Suprapubic skin (tissue), 4 donors: ENCODE measurements at regions not wholly inside any gene's neighbourhood (a gene's known extent, or its start where the extent isn't known, plus 50 kb on each side); places are given as distances from the start of the nearest gene placed in this dataset.
"Not testable (repeated sequence)": the region's sequence is repeated elsewhere in the genome, so short reads cannot be mapped to it uniquely, and the experiment has no call there.

Experiments used
- DNase-seq, 2 donors: peaks; one replicate each; pipeline ENCODE4 v3.0.0-alpha.2; 2019; ENCODE audit warnings: low spot score in 2 of 2
- H3K27ac ChIP-seq: fragments of 200-600 bp; sonication (generic); one replicate; pipeline ENCODE4 v1.5.1; 2019
- H3K27me3 ChIP-seq: fragments of 200-600 bp; sonication (generic); one replicate; pipeline ENCODE4 v1.5.1; 2019
- H3K36me3 ChIP-seq: fragments of 200-600 bp; sonication (generic); one replicate; pipeline ENCODE4 v1.5.1; 2019
- H3K4me1 ChIP-seq: fragments of 200-600 bp; sonication (generic); one replicate; pipeline ENCODE4 v1.5.1; 2019
- H3K4me3 ChIP-seq: fragments of 200-600 bp; sonication (generic); one replicate; pipeline ENCODE4 v1.5.1; 2019; ENCODE audit warnings: mild to moderate bottlenecking
- H3K9me3 ChIP-seq: fragments of 200-600 bp; sonication (generic); one replicate; pipeline ENCODE4 v1.5.1; 2019
- EP300 ChIP-seq: sonication (generic); formaldehyde crosslinking; IDR thresholded peaks from one replicate; pipeline ENCODE4 v1.6.1; 2017; ENCODE audit warnings: antibody characterized with exemption
- POLR2A ChIP-seq, 2 donors: fragments of 450-650 bp; IDR thresholded peaks; one replicate each; pipeline ENCODE4 v1.6.1; 2017; ENCODE audit warnings: antibody characterized with exemption in 2 of 2, mild to moderate bottlenecking in 2 of 2, moderate library complexity in 2 of 2
- POLR2AphosphoS5 ChIP-seq, 3 donors: sonication (generic); formaldehyde crosslinking; IDR thresholded peaks; one replicate each; pipeline ENCODE4 v1.6.1; 2017; ENCODE audit warnings: antibody characterized with exemption in 3 of 3
- WGBS: methylation state at CpG from one replicate; pipeline ENCODE4 v1.1.5; 2018; 5-methylcytosine and 5-hydroxymethylcytosine counted together
- TF ChIP-seq, protein P1 (sequence below), 2 donors: fragments of 200-600 bp in 1 of 2; fragments of 450-650 bp in 1 of 2; sonication (generic) in 1 of 2; IDR thresholded peaks; one replicate each; pipeline ENCODE4 v1.5.1; 2016 to 2019; ENCODE audit warnings: antibody characterized with exemption in 2 of 2, mild to moderate bottlenecking in 1 of 2, moderate library complexity in 1 of 2

DNA sequence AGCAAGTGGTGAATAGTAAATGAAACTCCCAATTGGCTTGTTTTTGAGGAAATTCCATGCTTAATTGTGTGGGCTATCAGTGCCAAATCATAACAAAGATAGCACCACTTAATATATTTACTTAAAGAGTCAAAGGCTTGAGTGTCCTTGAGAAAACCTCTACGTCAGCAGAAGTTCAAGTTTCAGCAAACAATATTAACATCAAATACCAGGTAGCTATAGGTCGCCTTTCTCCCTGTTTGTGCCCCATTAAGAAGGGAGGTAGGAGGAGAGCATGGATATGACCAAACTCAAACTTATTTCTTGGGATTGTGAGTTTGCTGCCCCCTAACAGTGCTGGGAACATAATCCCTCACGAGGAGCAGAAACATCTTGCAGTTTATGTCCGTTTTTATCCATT lies 105.6 kb upstream of the SYN3 start:
- TF ChIP-seq, protein P1, sequence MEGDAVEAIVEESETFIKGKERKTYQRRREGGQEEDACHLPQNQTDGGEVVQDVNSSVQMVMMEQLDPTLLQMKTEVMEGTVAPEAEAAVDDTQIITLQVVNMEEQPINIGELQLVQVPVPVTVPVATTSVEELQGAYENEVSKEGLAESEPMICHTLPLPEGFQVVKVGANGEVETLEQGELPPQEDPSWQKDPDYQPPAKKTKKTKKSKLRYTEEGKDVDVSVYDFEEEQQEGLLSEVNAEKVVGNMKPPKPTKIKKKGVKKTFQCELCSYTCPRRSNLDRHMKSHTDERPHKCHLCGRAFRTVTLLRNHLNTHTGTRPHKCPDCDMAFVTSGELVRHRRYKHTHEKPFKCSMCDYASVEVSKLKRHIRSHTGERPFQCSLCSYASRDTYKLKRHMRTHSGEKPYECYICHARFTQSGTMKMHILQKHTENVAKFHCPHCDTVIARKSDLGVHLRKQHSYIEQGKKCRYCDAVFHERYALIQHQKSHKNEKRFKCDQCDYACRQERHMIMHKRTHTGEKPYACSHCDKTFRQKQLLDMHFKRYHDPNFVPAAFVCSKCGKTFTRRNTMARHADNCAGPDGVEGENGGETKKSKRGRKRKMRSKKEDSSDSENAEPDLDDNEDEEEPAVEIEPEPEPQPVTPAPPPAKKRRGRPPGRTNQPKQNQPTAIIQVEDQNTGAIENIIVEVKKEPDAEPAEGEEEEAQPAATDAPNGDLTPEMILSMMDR (IDR thresholded peaks at IDR 0.05), result no peak
- TF ChIP-seq POLR2A (IDR thresholded peaks at IDR 0.05) (no peak), EP300 (no peak), POLR2AphosphoS5 (IDR thresholded peaks at IDR 0.05) (no peak)
- no peak overlapping the region for H3K27ac ChIP-seq
- H3K4me1 ChIP-seq, result no peaks in the 10 kb centered on the region
- H3K4me3 ChIP-seq, result no peak overlapping the region
- no peaks in the 10 kb centered on the region for H3K27me3 ChIP-seq
- no peaks in the 10 kb centered on the region for H3K36me3 ChIP-seq
- 57% methylated on average over 4 of the region's 4 CpGs for whole genome bisulfite sequencing
- DNase-seq, result no peak
- H3K9me3 ChIP-seq, result no peaks in the 10 kb centered on the region

GRCh38 chr22:33162196-33162595 lies 104.0 kb upstream of the SYN3 start:
- DNase-seq, result no peak
- Histone ChIP-seq H3K27me3 (no peaks in the 10 kb centered on the region), H3K36me3 (no peaks in the 10 kb centered on the region), H3K27ac (no peak overlapping the region), H3K9me3 (no peaks in the 10 kb centered on the region), H3K4me3 (no peak overlapping the region), H3K4me1 (no peaks in the 10 kb centered on the region)
- TF ChIP-seq, protein P1 (IDR thresholded peaks at IDR 0.05), result no peak
- 45% methylated on average over 3 of the region's 3 CpGs for WGBS

DNA sequence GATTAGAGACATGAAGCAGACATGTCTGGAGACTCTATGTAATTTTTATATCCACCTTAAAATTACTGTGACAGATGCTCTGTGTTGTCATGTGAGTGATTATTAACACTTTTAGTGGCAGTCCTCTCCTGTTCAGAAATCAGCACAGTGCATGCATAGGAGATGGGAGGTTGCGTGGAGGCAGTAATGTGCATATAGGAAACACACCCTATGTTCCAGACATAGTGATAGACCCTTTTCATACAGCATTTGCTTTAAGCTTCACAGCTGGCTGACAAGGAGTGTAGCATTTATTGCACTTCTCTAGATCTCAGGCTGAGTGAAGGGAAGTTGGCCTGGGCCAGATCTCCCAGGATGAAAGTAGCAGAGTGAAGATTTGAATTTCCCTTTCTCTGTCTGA lies 102.3 kb upstream of the SYN3 start:
- Histone ChIP-seq H3K27ac (no peak overlapping the region), H3K36me3 (no peaks in the 10 kb centered on the region), H3K4me1 (no peaks in the 10 kb centered on the region), H3K9me3 (no peaks in the 10 kb centered on the region), H3K4me3 (no peak overlapping the region), H3K27me3 (no peaks in the 10 kb centered on the region)
- DNase-seq, result no peak
- 89% methylated on average over 1 of the region's 1 CpG for WGBS
- TF ChIP-seq, protein P1 (IDR thresholded peaks at IDR 0.05), result no peak
- TF ChIP-seq EP300 (no peak), POLR2A (IDR thresholded peaks at IDR 0.05) (no peak), POLR2AphosphoS5 (IDR thresholded peaks at IDR 0.05) (no peak)

GRCh38 chr22:33154967-33155366 lies 96.8 kb upstream of the SYN3 start:
- not testable (repeated sequence) for H3K4me3 ChIP-seq, H3K9me3 ChIP-seq, DNase-seq, H3K4me1 ChIP-seq, H3K27ac ChIP-seq, H3K36me3 ChIP-seq, H3K27me3 ChIP-seq
- WGBS, result 81% methylated on average over 1 of the region's 1 CpG

DNA sequence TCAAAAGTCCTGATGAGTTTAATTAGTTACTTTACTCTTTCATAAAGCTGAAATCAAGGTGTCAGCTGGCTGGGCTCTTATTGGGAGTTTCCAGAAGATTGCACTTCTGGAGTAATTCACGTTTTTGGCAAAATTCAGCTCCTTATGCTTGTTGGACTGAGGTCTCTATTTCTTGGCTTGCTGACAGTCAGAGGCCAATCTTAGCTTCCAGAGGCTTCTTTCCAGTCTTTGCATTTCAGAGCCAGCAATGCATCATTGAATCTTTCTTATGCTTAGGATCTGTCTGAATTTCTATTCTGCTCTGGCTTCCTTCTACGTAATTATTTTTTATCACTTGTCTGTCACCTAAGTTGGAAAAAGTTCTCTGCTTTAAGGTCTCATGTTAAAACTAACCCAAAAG lies 91.4 kb upstream of the SYN3 start:
- Histone ChIP-seq H3K9me3 (peaks cover under 1% of the 10 kb centered on the region), H3K27me3 (no peaks in the 10 kb centered on the region), H3K36me3 (no peaks in the 10 kb centered on the region), H3K4me3 (no peak overlapping the region), H3K27ac (no peak overlapping the region), H3K4me1 (no peaks in the 10 kb centered on the region)
- TF ChIP-seq EP300, result no peak
- TF ChIP-seq, protein P1 (IDR thresholded peaks at IDR 0.05), result no peak
- no peak for TF ChIP-seq POLR2A (IDR thresholded peaks at IDR 0.05)
- TF ChIP-seq POLR2AphosphoS5 (IDR thresholded peaks at IDR 0.05), result no peak
- DNase-seq, result no peak
- 75% methylated on average over 2 of the region's 2 CpGs for WGBS

DNA sequence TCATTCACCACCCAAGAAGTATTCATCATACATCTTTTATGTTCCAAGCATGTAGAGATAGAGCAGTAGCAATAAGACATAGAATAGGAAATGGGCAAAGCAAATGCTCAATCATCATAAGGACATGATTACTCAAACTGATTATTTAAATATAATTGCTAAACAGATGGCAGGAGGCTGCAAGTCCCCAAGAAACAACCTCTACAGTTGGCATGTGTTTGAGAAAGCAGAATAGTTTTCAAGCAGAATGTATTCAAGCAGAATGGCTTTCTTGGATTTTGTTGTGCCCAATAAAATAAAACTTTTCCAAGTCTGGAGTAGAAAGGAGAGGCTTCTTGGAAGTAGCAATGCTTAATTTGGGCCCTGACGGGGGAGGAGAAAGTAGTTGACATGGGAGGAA lies 86.5 kb upstream of the SYN3 start:
- Histone ChIP-seq H3K9me3 (no peaks in the 10 kb centered on the region), H3K27me3 (no peaks in the 10 kb centered on the region), H3K27ac (no peak overlapping the region), H3K36me3 (no peaks in the 10 kb centered on the region), H3K4me3 (no peak overlapping the region), H3K4me1 (no peaks in the 10 kb centered on the region)
- 84% methylated on average over 1 of the region's 1 CpG for WGBS
- TF ChIP-seq POLR2A (IDR thresholded peaks at IDR 0.05) (no peak), EP300 (no peak), POLR2AphosphoS5 (IDR thresholded peaks at IDR 0.05) (no peak)
- TF ChIP-seq, protein P1 (IDR thresholded peaks at IDR 0.05), result no peak
- no peak for DNase-seq
